Ishikawa (cell line): ENCODE measurements at regions not wholly inside any gene's neighbourhood (a gene's known extent, or its start where the extent isn't known, plus 50 kb on each side); places are given as distances from the start of the nearest gene placed in this dataset.

Source experiments
- CEBPB ChIP-seq: IDR thresholded peaks from 2 replicates; pipeline ENCODE4 v1.6.1; 2012
- CREB1 ChIP-seq: IDR thresholded peaks from 2 replicates; pipeline ENCODE4 v1.6.1; 2012; ENCODE audit warnings: low read depth
- EGR1 ChIP-seq: IDR thresholded peaks from 2 replicates; pipeline ENCODE4 v1.6.1; 2012
- EP300 ChIP-seq: IDR thresholded peaks from 2 replicates; pipeline ENCODE4 v1.6.1; 2012; ENCODE audit warnings: borderline replicate concordance
- FOXM1 ChIP-seq: IDR thresholded peaks from 2 replicates; pipeline ENCODE4 v1.6.1; 2012; ENCODE audit warnings: low read depth, borderline replicate concordance
- MAX ChIP-seq: IDR thresholded peaks from 2 replicates; pipeline ENCODE4 v1.6.1; 2012
- NFIC ChIP-seq: IDR thresholded peaks from 2 replicates; pipeline ENCODE4 v1.6.1; 2012
- RAD21 ChIP-seq: IDR thresholded peaks from 2 replicates; pipeline ENCODE4 v1.6.1; 2012; ENCODE audit warnings: low read depth
- TAF1 ChIP-seq: IDR thresholded peaks from 2 replicates; pipeline ENCODE4 v1.6.1; 2012; ENCODE audit warnings: low read depth, mild to moderate bottlenecking
- TCF12 ChIP-seq: IDR thresholded peaks from 2 replicates; pipeline ENCODE4 v1.6.1; 2012; ENCODE audit warnings: low read depth
- TEAD4 ChIP-seq: IDR thresholded peaks from 2 replicates; pipeline ENCODE4 v1.6.1; 2012
- YY1 ChIP-seq: IDR thresholded peaks from 2 replicates; pipeline ENCODE4 v1.6.1; 2012; ENCODE audit warnings: low read depth
- ZBTB7A ChIP-seq: IDR thresholded peaks from 2 replicates; pipeline ENCODE4 v1.6.1; 2012; ENCODE audit warnings: low read depth
- TF ChIP-seq, protein P1 (sequence below): IDR thresholded peaks from 2 replicates; pipeline ENCODE4 v1.6.1; 2012
- TF ChIP-seq, protein P2 (sequence below): IDR thresholded peaks from 2 replicates; pipeline ENCODE4 v1.6.1; 2012; ENCODE audit warnings: low read depth, mild to moderate bottlenecking

DNA sequence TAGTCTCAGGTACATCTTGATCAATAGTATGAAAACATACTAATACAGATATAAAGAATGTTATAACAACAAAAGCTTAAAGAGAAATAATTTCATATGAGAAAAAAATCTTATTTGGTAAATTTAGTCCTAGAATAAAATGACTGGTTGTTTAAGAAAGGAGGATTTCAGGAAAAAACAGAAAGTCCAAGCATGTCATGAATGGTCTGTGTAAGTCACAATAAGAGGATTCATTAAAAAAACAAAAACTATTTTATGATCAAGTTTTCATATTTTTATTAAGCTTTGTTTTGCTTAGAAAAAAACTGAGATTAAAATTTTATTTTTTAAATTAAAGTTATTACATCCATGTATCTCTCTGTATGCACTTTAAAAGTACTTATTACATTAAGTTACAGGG is 353.9 kb upstream of the SPHKAP start:
- TF ChIP-seq NFIC (no peak), TAF1 (no peak), CEBPB (no peak), RAD21 (no peak), ZBTB7A (no peak), FOXM1 (no peak), EGR1 (no peak)
- TF ChIP-seq, protein P1, sequence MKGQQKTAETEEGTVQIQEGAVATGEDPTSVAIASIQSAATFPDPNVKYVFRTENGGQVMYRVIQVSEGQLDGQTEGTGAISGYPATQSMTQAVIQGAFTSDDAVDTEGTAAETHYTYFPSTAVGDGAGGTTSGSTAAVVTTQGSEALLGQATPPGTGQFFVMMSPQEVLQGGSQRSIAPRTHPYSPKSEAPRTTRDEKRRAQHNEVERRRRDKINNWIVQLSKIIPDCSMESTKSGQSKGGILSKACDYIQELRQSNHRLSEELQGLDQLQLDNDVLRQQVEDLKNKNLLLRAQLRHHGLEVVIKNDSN, result no peak

- TF ChIP-seq RAD21 (no peak), TCF12 (no peak), EP300 (no peak), CREB1 (no peak), YY1 (no peak)
- TF ChIP-seq, protein P2, sequence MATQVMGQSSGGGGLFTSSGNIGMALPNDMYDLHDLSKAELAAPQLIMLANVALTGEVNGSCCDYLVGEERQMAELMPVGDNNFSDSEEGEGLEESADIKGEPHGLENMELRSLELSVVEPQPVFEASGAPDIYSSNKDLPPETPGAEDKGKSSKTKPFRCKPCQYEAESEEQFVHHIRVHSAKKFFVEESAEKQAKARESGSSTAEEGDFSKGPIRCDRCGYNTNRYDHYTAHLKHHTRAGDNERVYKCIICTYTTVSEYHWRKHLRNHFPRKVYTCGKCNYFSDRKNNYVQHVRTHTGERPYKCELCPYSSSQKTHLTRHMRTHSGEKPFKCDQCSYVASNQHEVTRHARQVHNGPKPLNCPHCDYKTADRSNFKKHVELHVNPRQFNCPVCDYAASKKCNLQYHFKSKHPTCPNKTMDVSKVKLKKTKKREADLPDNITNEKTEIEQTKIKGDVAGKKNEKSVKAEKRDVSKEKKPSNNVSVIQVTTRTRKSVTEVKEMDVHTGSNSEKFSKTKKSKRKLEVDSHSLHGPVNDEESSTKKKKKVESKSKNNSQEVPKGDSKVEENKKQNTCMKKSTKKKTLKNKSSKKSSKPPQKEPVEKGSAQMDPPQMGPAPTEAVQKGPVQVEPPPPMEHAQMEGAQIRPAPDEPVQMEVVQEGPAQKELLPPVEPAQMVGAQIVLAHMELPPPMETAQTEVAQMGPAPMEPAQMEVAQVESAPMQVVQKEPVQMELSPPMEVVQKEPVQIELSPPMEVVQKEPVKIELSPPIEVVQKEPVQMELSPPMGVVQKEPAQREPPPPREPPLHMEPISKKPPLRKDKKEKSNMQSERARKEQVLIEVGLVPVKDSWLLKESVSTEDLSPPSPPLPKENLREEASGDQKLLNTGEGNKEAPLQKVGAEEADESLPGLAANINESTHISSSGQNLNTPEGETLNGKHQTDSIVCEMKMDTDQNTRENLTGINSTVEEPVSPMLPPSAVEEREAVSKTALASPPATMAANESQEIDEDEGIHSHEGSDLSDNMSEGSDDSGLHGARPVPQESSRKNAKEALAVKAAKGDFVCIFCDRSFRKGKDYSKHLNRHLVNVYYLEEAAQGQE, result no peak
These were observed 351.7 kb upstream of the SPHKAP start for GRCh38 chr2:228533156-228533555.

DNA sequence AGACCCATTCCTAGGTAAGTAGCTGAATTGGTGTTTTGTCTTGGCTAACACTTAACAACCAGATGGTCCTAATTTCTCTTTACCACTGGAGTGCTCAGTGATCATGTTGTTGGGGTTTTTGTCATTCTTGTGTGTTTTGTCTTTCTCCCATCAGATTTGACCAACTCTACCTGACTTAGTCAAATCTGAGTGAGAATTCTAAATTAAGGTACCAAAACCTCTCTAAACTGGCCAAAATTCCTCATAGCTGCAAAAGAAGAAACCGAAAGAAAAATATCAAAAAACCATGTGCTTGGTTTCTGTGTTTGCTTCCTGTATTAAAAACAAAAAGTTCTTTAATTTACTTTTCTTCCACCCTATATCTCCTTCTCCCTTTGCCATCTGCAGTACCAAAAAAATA is 350.7 kb upstream of the SPHKAP start:
- TF ChIP-seq TCF12, result no peak
- no peak for TF ChIP-seq RAD21
- TF ChIP-seq, protein P2, result no peak
- TF ChIP-seq EGR1, result no peak
- no peak for TF ChIP-seq FOXM1
- TF ChIP-seq YY1, result no peak
- TF ChIP-seq CREB1, result no peak
- TF ChIP-seq TEAD4, result no peak
- TF ChIP-seq CEBPB, result no peak
- TF ChIP-seq TAF1, result no peak
- no peak for TF ChIP-seq EP300
- no peak for TF ChIP-seq MAX
- TF ChIP-seq, protein P1, result no peak
- no peak for TF ChIP-seq NFIC
- TF ChIP-seq ZBTB7A, result no peak

GRCh38 chr2:228527197-228527881 is 345.9 kb upstream of the SPHKAP start:
- no peak for TF ChIP-seq CEBPB
- TF ChIP-seq TEAD4, result no peak
- no peak for TF ChIP-seq EGR1
- TF ChIP-seq ZBTB7A, result no peak
- TF ChIP-seq TCF12, result no peak
- no peak for TF ChIP-seq YY1

DNA sequence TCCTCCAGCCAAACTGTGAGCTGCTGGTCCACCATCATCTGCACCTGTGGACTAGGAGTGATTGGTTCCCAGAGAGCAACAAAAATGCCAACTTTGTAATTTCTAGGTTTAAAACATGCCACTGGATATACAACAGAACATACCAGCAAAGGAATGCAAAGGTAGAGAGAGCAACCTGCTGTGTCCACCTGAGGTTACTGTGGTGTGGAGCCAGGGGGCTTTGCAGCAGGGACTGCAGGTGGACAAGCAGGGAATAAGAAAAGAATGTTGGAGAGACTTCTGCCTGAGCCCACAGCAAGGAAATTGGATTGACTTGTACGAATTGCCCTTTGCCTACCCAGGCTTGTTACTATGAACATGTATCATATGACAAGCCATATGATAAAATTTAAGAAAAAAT is 345.2 kb upstream of the SPHKAP start:
- TF ChIP-seq ZBTB7A (no peak), NFIC (no peak), TEAD4 (no peak), CREB1 (no peak), EGR1 (no peak), TAF1 (no peak), EP300 (no peak), RAD21 (no peak), CEBPB (no peak), MAX (no peak)
- TF ChIP-seq, protein P2, result no peak
- TF ChIP-seq, protein P1, result no peak
